CD14-positive monocyte (primary cell): ENCODE measurements at regions not wholly inside any gene's neighbourhood (a gene's known extent, or its start where the extent isn't known, plus 50 kb on each side); places are given as distances from the start of the nearest gene placed in this dataset.

Source experiments
- DNase-seq, 3 donors: peaks; one replicate each; pipeline ENCODE4 v3.0.0-alpha.2; 2011 to 2022
- H2AFZ ChIP-seq: 2 replicates; pipeline ENCODE4 v1.6.0; 2012; ENCODE audit warnings: mild to moderate bottlenecking, low read depth, low read length, inconsistent platforms; ENCODE audit not compliant: insufficient read depth, poor library complexity, severe bottlenecking
- H3K27ac ChIP-seq, 2 donors: 1 replicate in 1 of 2; 2 replicates in 1 of 2; pipeline ENCODE4 v1.5.1; 2012 to 2013; ENCODE audit warnings: low read length in 2 of 2, control low read depth in 1 of 2, inconsistent platforms in 1 of 2, low read depth in 1 of 2, mild to moderate bottlenecking in 1 of 2
- H3K27me3 ChIP-seq, 2 donors: one replicate each; pipeline versions ENCODE4 v1.6.0 to v1.6.1; 2011 to 2013; ENCODE audit warnings: low read length in 2 of 2; ENCODE audit not compliant: control insufficient read depth in 2 of 2, insufficient read depth in 2 of 2
- H3K36me3 ChIP-seq, 2 donors: replicated peaks in 1 of 2; 1 replicate in 1 of 2; 2 replicates in 1 of 2; pipeline versions ENCODE4 v1.5.1 to v1.6.1; 2012 to 2013; ENCODE audit warnings: low read length in 2 of 2, control low read depth in 1 of 2, inconsistent platforms in 1 of 2, mild to moderate bottlenecking in 1 of 2; ENCODE audit not compliant: insufficient read depth in 2 of 2, control insufficient read depth in 1 of 2
- H3K4me1 ChIP-seq, 2 donors: 1 replicate in 1 of 2; 2 replicates in 1 of 2; pipeline versions ENCODE4 v1.5.1 to v1.6.1; 2012 to 2013; ENCODE audit warnings: low read length in 2 of 2, control low read depth in 1 of 2, inconsistent platforms in 1 of 2, mild to moderate bottlenecking in 1 of 2, moderate library complexity in 1 of 2; ENCODE audit not compliant: insufficient read depth in 2 of 2, control insufficient read depth in 1 of 2
- H3K4me2 ChIP-seq: replicated peaks from 2 replicates; pipeline ENCODE3; 2012; ENCODE audit warnings: low read length, moderate library complexity, mild to moderate bottlenecking; ENCODE audit not compliant: poor library complexity, severe bottlenecking; ENCODE audit errors: extremely low read depth
- H3K4me3 ChIP-seq, 3 experiments: fragments of 200-600 bp in 1 of 3; sonication (generic) in 1 of 3; replicated peaks in 1 of 3; 1 replicate in 2 of 3; 2 replicates in 1 of 3; pipeline ENCODE4 v1.5.1; 2011 to 2013; ENCODE audit warnings: low read length in 3 of 3, mild to moderate bottlenecking in 3 of 3, control low read depth in 2 of 3, low read depth in 2 of 3, inconsistent platforms in 1 of 3, moderate library complexity in 1 of 3
- H3K79me2 ChIP-seq: 2 replicates; pipeline ENCODE4 v1.6.0; 2012; ENCODE audit warnings: mild to moderate bottlenecking, control low read depth, inconsistent platforms, low read length, moderate library complexity; ENCODE audit not compliant: insufficient read depth
- H3K9ac ChIP-seq: 2 replicates; pipeline ENCODE4 v1.6.0; 2017; ENCODE audit warnings: low read length, mild to moderate bottlenecking; ENCODE audit not compliant: insufficient read depth, poor library complexity, severe bottlenecking
- H3K9me3 ChIP-seq, 2 donors: replicated peaks in 1 of 2; 1 replicate in 1 of 2; 2 replicates in 1 of 2; pipeline versions ENCODE4 v1.5.1 to v1.6.1; 2012 to 2013; ENCODE audit warnings: low read length in 2 of 2, control low read depth in 1 of 2; ENCODE audit not compliant: control insufficient read depth in 1 of 2, insufficient read depth in 1 of 2
- H4K20me1 ChIP-seq: 2 replicates; pipeline ENCODE4 v1.6.0; 2012; ENCODE audit warnings: mild to moderate bottlenecking, low read length, control low read depth, moderate library complexity; ENCODE audit not compliant: insufficient read depth
- H3K27ac Mint-ChIP-seq, 7 donors: one replicate each; pipeline ENCODE4 v1.8.0; 2020; ENCODE audit warnings: mild to moderate bottlenecking in 7 of 7, mixed read lengths in 7 of 7, moderate library complexity in 6 of 7, inconsistent platforms in 2 of 7
- H3K27me3 Mint-ChIP-seq, 3 donors: one replicate each; pipeline ENCODE4 v1.8.0; 2021 to 2022; ENCODE audit warnings: low read depth in 3 of 3, mild to moderate bottlenecking in 3 of 3, mixed read lengths in 3 of 3, moderate library complexity in 3 of 3, inconsistent platforms in 1 of 3
- H3K36me3 Mint-ChIP-seq, 2 donors: one replicate each; pipeline ENCODE4 v1.8.0; 2020; ENCODE audit warnings: mixed read lengths in 2 of 2, inconsistent platforms in 1 of 2, mild to moderate bottlenecking in 1 of 2
- H3K4me1 Mint-ChIP-seq: one replicate; pipeline ENCODE4 v1.8.0; 2020; ENCODE audit warnings: mild to moderate bottlenecking, mixed read lengths
- H3K4me3 Mint-ChIP-seq, 2 donors: one replicate each; pipeline ENCODE4 v1.8.0; 2020; ENCODE audit warnings: mild to moderate bottlenecking in 2 of 2, mixed read lengths in 2 of 2, moderate library complexity in 1 of 2
- H3K9me3 Mint-ChIP-seq, 7 donors: one replicate each; pipeline ENCODE4 v1.8.0; 2020 to 2022; ENCODE audit warnings: mixed read lengths in 7 of 7, mild to moderate bottlenecking in 6 of 7, moderate library complexity in 6 of 7, inconsistent platforms in 2 of 7
- WGBS: methylation state at CpG from one replicate; pipeline ENCODE4 v1.1.5; 2013; ENCODE audit warnings: missing lambda C conversion rate; ENCODE audit not compliant: insufficient coverage; 5-methylcytosine and 5-hydroxymethylcytosine counted together
- intact Hi-C, 2 donors: fragments of 100-400 bp; cut with micrococcal nuclease; formaldehyde crosslinking; loops; one replicate each; pipeline versions ENCODE4 v1.15.0 to v1.15.1; 2023
- TF ChIP-seq, protein P1 (sequence below): fragments of 200-600 bp; IDR thresholded peaks from one replicate; pipeline ENCODE4 v1.8.0; 2022; ENCODE audit warnings: antibody characterized with exemption, mild to moderate bottlenecking

DNA sequence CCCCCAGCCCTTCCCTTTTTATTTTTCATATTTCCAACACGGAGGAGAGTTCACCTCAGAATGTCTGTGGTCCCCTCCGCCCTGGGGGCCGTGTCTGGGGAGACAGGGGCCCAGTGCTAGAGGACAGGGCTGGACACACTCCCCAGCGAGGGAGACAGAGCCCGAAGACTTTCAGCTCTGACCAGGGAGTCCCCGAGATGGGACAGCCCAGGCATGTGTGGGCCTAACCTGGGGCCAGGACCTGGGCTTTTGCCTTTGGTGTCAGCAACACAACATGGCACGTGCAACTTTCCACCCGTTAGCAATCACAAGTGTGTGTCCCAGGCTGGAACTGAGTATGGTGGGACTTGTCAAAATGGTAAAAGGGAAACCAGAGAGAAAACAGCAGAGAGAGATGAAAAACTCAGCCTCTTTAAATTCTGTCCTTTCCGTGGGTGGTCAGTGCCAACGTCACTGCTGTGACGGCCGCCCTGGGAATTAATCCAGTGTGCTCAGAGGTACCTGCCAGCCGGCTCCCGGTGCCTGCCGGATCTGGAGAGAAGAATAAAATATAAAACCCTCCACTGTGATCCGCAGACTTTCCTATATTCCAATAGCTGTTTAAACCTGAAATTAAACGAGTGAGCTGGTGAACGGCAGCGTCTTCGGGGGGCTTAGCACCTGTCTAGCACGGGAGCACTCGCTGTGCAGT lies 245.8 kb downstream of the EIPR1 start:
- H4K20me1 ChIP-seq: no peaks in the 10 kb centered on the region
- no peak overlapping the region for H3K4me3 ChIP-seq
- no peak overlapping the region for H3K9ac ChIP-seq
- Mint-ChIP-seq H3K36me3 (no peaks in the 10 kb centered on the region), H3K27me3 (peaks cover 2 to 11% (median 8%) of the 10 kb centered on the region in 3 donors), H3K9me3 (peaks cover 0 to 8% (median 4%) of the 10 kb centered on the region in 7 donors), H3K4me1 (peaks cover 4% of the 10 kb centered on the region), H3K27ac (no peak overlapping the region), H3K4me3 (peak overlapping the region in 1 of 2 donors; percentile 15)
- TF ChIP-seq, protein P1, sequence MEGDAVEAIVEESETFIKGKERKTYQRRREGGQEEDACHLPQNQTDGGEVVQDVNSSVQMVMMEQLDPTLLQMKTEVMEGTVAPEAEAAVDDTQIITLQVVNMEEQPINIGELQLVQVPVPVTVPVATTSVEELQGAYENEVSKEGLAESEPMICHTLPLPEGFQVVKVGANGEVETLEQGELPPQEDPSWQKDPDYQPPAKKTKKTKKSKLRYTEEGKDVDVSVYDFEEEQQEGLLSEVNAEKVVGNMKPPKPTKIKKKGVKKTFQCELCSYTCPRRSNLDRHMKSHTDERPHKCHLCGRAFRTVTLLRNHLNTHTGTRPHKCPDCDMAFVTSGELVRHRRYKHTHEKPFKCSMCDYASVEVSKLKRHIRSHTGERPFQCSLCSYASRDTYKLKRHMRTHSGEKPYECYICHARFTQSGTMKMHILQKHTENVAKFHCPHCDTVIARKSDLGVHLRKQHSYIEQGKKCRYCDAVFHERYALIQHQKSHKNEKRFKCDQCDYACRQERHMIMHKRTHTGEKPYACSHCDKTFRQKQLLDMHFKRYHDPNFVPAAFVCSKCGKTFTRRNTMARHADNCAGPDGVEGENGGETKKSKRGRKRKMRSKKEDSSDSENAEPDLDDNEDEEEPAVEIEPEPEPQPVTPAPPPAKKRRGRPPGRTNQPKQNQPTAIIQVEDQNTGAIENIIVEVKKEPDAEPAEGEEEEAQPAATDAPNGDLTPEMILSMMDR: no peak
- no peaks in the 10 kb centered on the region for H3K79me2 ChIP-seq
- 62% methylated on average over 10 of the region's 22 CpGs for WGBS
- DNase-seq: no peak
- H3K27me3 ChIP-seq: no peaks in the 10 kb centered on the region
- H3K27ac ChIP-seq: no peak overlapping the region
- intact Hi-C loops: no loop called here
- peaks cover 5 to 13% of the 10 kb centered on the region in 2 donors for H3K9me3 ChIP-seq
- H2AFZ ChIP-seq: peak overlapping the region; percentile 21
- H3K4me1 ChIP-seq: no peaks in the 10 kb centered on the region
- no peaks in the 10 kb centered on the region for H3K36me3 ChIP-seq
- no peak overlapping the region for H3K4me2 ChIP-seq

DNA sequence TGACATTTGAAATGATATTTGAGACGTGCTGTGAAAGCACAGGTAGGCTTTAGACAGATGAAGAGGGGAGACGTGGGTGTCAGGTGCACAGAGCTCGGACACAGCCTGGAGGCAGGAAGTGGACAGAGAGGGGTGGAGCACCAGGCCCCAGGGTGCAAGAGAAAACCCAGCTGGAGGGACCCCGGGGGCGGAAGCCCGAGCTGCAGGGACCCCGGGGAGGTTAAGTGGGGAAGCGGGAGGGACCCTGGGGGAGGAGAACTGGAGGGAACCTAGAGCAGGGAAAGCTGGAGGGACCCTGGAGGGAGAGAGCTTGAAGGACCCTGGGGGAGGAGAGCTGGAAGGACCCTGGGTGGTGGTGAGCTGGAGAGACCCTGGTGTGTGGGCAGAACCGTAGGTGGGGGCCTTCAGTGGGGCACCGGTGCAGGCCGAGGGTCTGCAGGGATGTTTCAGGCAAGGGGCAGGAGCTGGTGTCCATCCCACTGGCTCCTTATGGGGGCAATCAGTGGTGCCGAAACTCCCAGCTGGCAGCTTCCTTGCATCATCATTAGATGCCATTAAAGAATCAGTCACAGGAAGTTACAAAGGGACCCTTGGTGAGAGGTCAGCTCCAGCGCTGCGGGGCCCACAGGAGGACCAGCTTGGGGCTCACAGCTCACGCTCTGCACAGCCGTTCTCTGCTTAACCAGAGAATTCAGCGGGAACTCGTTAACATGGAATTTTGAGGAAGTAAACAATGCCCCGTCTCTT lies 246.6 kb downstream of the EIPR1 start:
- no peaks in the 10 kb centered on the region for H3K27me3 ChIP-seq
- Mint-ChIP-seq H3K9me3 (peaks cover 0 to 8% (median 3%) of the 10 kb centered on the region in 7 donors), H3K27me3 (peaks cover 2 to 11% (median 8%) of the 10 kb centered on the region in 3 donors), H3K27ac (no peak overlapping the region), H3K4me3 (no peak overlapping the region), H3K4me1 (peaks cover 4% of the 10 kb centered on the region), H3K36me3 (no peaks in the 10 kb centered on the region)
- H3K79me2 ChIP-seq: no peaks in the 10 kb centered on the region
- H4K20me1 ChIP-seq: no peaks in the 10 kb centered on the region
- no peak overlapping the region for H3K9ac ChIP-seq
- TF ChIP-seq, protein P1: no peak
- intact Hi-C loops: no loop called here
- peak overlapping the region; percentile 21 for H2AFZ ChIP-seq
- H3K9me3 ChIP-seq: peaks cover 5 to 6% of the 10 kb centered on the region in 2 donors
- DNase-seq: no peak
- no peaks in the 10 kb centered on the region for H3K36me3 ChIP-seq
- 44% methylated on average over 19 of the region's 19 CpGs for WGBS
- no peak overlapping the region for H3K4me2 ChIP-seq
- no peak overlapping the region for H3K4me3 ChIP-seq
- no peak overlapping the region for H3K27ac ChIP-seq
- no peaks in the 10 kb centered on the region for H3K4me1 ChIP-seq
